ENCODE measurements at regions not wholly inside any gene's neighbourhood (a gene's known extent, or its start where the extent isn't known, plus 50 kb on each side); places are given as distances from the start of the nearest gene placed in this dataset.
"Not testable (repeated sequence)": the region's sequence is repeated elsewhere in the genome, so short reads cannot be mapped to it uniquely, and the experiment has no call there.

DNA sequence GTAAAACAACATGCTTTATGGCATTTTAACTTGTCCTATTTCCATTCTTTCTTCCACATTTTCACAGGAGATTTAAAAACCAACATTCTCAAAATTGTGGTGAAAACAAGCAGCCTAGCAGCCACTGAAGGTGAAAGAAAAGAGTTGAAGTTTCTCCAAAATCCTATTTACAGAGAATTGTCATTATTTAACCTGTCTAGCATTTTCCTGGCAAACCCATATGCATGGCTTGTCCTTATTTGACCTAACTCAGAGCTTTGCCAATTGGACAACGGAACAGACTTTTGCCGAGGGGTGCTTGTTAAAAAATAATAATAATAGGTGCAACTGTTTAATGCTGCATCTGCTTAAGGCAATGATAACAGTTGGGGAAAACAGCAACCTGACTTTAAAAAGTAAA lies 80.4 kb upstream of the PCSK5 start:
- no peak for DNase-seq

- no peak for DNase-seq
Observed at GRCh38 chr9:75811692-75812091, 78.8 kb upstream of the PCSK5 start.

DNA sequence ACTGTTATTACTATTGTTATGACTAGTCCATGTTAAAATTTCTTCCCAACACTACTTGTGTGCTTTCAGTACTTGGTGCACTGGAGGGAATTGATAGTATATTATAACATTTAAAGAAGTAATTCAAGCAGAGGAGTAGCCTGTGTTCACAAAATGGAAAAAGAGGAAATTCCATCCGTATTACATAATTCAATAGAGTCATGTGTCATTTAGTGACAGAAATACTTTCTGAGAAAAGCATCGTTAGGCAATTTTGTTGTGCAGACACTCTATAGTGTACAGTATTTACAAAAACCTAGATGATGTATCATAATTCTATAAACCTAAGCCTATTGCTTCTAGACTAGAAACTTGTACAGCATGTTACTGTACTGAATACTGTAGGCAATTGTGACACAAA lies 78.3 kb upstream of the PCSK5 start:
- no peak for DNase-seq

DNA sequence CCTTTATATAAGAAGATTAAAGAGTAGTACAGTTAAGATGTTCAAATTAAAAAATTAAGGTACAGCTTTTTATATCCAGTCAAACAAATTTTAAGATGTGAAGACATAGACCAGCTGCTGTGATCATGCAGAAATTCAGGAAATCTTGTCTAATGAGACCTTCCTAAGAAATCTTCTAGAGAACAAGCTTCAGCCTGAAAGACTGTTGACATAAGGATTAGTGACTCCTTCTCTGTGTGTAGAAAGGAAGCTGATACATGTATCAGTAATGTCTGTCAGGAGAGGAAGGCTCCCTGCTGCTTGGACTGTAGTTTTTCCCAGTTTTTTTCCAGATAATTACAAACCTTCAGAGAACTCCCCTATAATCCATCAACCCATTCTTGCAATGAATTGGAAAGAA lies 75.8 kb upstream of the PCSK5 start:
- no peak for DNase-seq

DNA sequence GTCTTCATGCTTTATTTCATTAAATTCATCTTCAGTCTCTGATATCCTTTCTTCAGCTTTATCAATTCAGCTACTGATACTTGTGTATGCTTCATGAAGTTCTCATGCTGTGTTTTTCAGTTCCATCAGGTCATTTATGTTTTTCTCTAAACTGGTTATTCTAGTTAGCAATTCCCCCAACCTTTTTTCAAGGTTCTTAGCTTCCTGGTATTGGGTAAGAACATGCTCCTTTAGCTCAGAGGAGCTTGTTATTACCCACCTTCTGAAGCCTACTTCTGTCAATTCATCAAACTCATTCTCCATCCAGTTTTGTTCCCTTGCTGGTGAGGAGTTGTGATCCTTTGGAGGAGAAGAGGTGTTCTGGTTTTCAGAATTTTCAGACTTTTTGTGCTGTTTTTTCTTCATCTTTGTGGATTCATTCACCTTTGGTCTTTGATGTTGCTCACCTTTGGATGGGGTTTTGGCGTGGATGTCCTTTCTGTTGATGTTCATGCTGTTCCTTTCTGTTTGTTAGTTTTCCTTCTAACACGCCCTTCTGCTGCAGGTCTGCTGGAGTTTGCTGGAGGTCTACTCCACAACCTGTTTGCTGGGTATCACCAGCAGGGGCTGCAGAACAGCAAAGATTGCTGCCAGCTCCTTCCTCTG lies 69.9 kb upstream of the PCSK5 start:
- DNase-seq: not testable (repeated sequence)

DNA sequence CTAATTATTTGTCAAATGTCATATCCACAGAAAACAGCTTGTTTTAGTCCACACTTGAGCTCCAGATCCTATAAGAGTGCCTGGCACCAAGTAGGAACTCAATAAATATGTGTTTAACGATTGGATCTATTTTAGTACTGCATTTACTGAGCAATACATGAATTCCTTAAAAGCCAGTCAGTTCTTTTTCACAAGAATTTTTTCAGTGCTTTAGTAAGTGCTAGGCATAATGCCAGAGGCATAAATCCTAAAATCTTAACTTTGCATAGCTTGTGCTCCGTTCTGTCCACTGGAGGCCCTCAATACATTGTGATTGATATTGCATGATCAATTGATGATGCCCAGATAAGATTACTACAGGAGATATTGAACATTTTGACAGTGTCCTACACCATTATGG lies 67.3 kb upstream of the PCSK5 start:
- DNase-seq: no peak

DNA sequence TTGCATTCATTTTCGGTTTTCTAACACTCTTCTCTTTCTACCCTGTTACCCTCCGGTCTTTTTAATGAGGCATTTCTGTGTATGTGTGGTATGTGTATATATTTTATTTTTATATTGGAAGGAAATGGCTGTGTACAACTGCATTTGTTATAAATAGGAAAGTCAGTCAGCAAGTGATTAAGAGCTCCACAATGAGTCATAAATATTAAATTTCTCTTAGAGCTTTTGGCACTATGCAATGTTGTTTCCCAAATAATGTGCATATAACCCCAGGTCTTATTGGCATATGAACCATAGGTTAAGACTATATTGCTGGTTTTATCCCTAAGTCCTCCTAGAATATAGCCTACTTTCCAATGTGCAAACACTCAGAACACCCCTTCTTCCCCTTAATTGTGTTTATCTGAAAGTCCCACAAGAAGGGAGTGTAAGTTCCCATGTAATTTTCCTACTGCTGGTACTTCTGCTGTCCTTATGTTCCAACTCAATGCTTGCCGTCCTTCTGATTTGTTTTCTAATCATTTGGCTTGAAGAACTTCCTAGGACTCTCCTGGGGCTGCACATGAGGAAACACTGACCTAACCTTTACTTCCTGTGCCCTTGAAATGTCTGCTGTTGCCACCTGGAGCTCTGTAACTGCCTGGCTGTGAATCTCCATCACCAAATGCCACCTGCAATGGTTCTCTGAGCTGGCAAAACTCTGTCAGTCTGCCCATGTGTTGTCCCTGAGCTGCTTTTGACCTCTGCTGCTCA lies 65.5 kb upstream of the PCSK5 start:
- DNase-seq: no peak

GRCh38 chr9:75826314-75826713 lies 64.2 kb upstream of the PCSK5 start:
- DNase-seq: no peak

DNA sequence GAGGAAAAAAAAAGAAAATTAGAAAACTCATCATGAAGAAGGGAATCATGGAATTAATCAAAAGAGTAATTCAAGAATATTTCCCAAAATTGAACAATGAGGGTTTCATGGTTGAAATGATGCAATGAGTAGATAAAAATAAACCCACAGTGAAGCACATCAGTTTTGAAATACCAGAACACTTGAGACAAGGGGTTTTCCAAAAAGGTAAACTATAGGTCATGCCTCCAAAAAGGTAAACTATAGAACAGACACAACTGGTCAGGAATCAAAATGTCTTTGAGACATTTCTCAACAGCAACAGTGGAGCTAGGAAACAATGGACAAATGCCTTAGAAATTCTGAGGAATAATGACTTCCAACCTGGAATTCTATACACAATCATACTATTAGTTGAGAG lies 60.2 kb upstream of the PCSK5 start:
- DNase-seq: no peak

GRCh38 chr9:75833778-75834177 lies 56.7 kb upstream of the PCSK5 start:
- no peak for DNase-seq

- no peak for DNase-seq
Observed at GRCh38 chr9:75834878-75835277, 55.6 kb upstream of the PCSK5 start.

Measured in right forelimb (tissue), 1 donor.